A549 (cell line): ENCODE measurements at regions not wholly inside any gene's neighbourhood (a gene's known extent, or its start where the extent isn't known, plus 50 kb on each side); places are given as distances from the start of the nearest gene placed in this dataset.

Experiments used
- ATAC-seq, 2 experiments: fragments of 200-7000 bp in 1 of 2; fragments of >200 bp in 1 of 2; cut with Nextera tagmentation in 1 of 2; cut with Tn5 transposase in 1 of 2; 3 replicates each; pipeline versions ENCODE4 v1.8.0 to v1.9.1; 2018 to 2020; ENCODE audit warnings: mild to moderate bottlenecking in 1 of 2, moderate library complexity in 1 of 2
- CTCF ChIA-PET: fragments of 300-600 bp; sonication (Branson Sonifier 250); formaldehyde crosslinking; extraction: SDS; loops from one replicate; lab custom pipeline; 2021; ENCODE audit warnings: antibody characterized with exemption, inconsistent platforms; lab: Yijun Ruan, JAX
- POLR2A ChIA-PET: fragments of 350-600 bp; formaldehyde crosslinking; extraction: SDS; loops from one replicate; lab custom pipeline; 2021; ENCODE audit warnings: antibody characterized with exemption, inconsistent platforms; lab: Yijun Ruan, JAX
- DNase-seq, 2 experiments: peaks; one replicate each; pipeline versions ENCODE4 v3.0.0 to v3.0.0-alpha.2; 2011 to 2016; ENCODE audit warnings: low read depth in 1 of 2, low spot score in 1 of 2
- FAIRE-seq: peaks from 2 replicates; lab custom pipeline; 2011; peaks lifted over from hg19 to GRCh38; lab: Jason Lieb, UNC
- H3K27ac ChIP-seq, 2 experiments: fragments of >200 bp; sonication (Bioruptor Twin); formaldehyde crosslinking; 3 replicates each; pipeline ENCODE4 v1.5.1; 2016 to 2017
- H3K4me1 ChIP-seq: fragments of >200 bp; sonication (Bioruptor Twin); formaldehyde crosslinking; 3 replicates; pipeline ENCODE4 v1.6.1; 2016
- H3K4me2 ChIP-seq: fragments of >200 bp; sonication (Bioruptor Twin); formaldehyde crosslinking; 3 replicates; pipeline ENCODE4 v1.6.1; 2016
- H3K4me3 ChIP-seq: fragments of >200 bp; sonication (Bioruptor Twin); formaldehyde crosslinking; 3 replicates; pipeline ENCODE4 v1.5.1; 2016
- H3K9me3 ChIP-seq: fragments of >200 bp; sonication (Bioruptor Twin); formaldehyde crosslinking; 3 replicates; pipeline ENCODE4 v1.6.1; 2016
- BHLHE40 ChIP-seq: IDR thresholded peaks from 2 replicates; pipeline ENCODE4 v1.6.1; 2012; ENCODE audit warnings: low read depth, low read length, inconsistent platforms
- CBX8 ChIP-seq: fragments of 200-600 bp; sonication (generic); IDR thresholded peaks from 2 replicates; pipeline ENCODE4 v1.6.1; 2016
- CHD2 ChIP-seq: fragments of 150-350 bp; IDR thresholded peaks from 2 replicates; pipeline ENCODE4 v1.6.1; 2014; ENCODE audit warnings: low read length; ENCODE audit not compliant: partially characterized antibody
- FOXS1 ChIP-seq: fragments of 250-450 bp; sonication (Bioruptor Pico); IDR thresholded peaks from 2 replicates; pipeline ENCODE4 v1.5.0; 2020; ENCODE audit warnings: mild to moderate bottlenecking, moderate library complexity
- GATA3 ChIP-seq: IDR thresholded peaks from 2 replicates; pipeline ENCODE4 v1.6.1; 2012; ENCODE audit warnings: borderline replicate concordance
- JUN ChIP-seq, 2 experiments: fragments of >200 bp; sonication (Bioruptor Twin); formaldehyde crosslinking; IDR thresholded peaks; 2 replicates in 1 of 2; 3 replicates in 1 of 2; pipeline ENCODE4 v1.6.1; 2016 to 2017
- JUNB ChIP-seq: fragments of >200 bp; sonication (Bioruptor Twin); formaldehyde crosslinking; IDR thresholded peaks from 2 replicates; pipeline ENCODE4 v1.6.1; 2016
- MAFK ChIP-seq: fragments of 450-650 bp; IDR thresholded peaks from 2 replicates; pipeline ENCODE4 v1.6.1; 2014; ENCODE audit not compliant: partially characterized antibody
- PHF8 ChIP-seq: fragments of 200-600 bp; sonication (generic); IDR thresholded peaks from 2 replicates; pipeline ENCODE4 v1.6.1; 2016; ENCODE audit warnings: low read depth, mild to moderate bottlenecking, antibody characterized with exemption, moderate library complexity, borderline replicate concordance
- POLR2A ChIP-seq: IDR thresholded peaks from 2 replicates; pipeline ENCODE4 v1.6.1; 2012; ENCODE audit warnings: mild to moderate bottlenecking, low read length
- RCOR1 ChIP-seq: fragments of 150-350 bp; IDR thresholded peaks from 2 replicates; pipeline ENCODE4 v1.6.1; 2014; ENCODE audit warnings: antibody characterized with exemption, low read length, low read depth
- RFX5 ChIP-seq: fragments of 450-650 bp; IDR thresholded peaks from 2 replicates; pipeline ENCODE4 v1.7.1; 2014; ENCODE audit warnings: antibody characterized with exemption, mild to moderate bottlenecking, moderate library complexity
- SMC3 ChIP-seq: fragments of >200 bp; sonication (Bioruptor Twin); formaldehyde crosslinking; IDR thresholded peaks from 3 replicates; pipeline ENCODE4 v1.6.1; 2018; ENCODE audit warnings: inconsistent platforms
- TFCP2L1 ChIP-seq: fragments of 250-450 bp; sonication (Bioruptor Pico); IDR thresholded peaks from 2 replicates; pipeline ENCODE4 v1.5.0; 2021; ENCODE audit warnings: mild to moderate bottlenecking
- WGBS: methylation state at CpG from one replicate; pipeline ENCODE4 v1.1.6; 2017; ENCODE audit errors: missing lambda C conversion rate; 5-methylcytosine and 5-hydroxymethylcytosine counted together
- TF ChIP-seq, protein P1 (sequence below): fragments of >200 bp; sonication (Bioruptor Twin); formaldehyde crosslinking; IDR thresholded peaks from 3 replicates; pipeline ENCODE4 v1.5.1; 2016
- TF ChIP-seq, protein P2 (sequence below): IDR thresholded peaks from 2 replicates; pipeline ENCODE4 v1.6.1; 2012; ENCODE audit warnings: low read depth, borderline replicate concordance
- TF ChIP-seq, protein P3 (sequence below): fragments of >200 bp; sonication (Bioruptor Twin); formaldehyde crosslinking; IDR thresholded peaks from 3 replicates; pipeline ENCODE4 v1.6.1; 2016

DNA sequence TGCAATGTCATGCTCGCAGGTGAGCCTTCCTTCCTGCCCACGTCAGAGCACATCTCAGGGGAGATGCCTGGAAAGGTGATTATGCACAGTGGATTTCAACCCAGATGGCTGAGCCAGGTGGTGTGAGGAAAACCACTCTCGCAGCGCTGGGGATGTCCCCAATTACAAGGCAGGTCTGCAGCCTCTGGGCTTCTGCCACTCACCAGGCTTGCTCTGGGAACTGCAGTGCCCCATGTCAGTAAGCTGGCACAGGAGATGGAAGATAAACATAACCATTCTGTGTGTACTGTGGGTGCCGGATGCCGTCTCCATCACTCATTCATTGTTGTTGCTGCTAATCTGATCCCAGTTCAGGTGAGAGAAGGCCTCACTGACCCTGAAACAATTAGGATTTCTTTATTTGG lies 222.9 kb upstream of the PITRM1 start (continued):
- TF ChIP-seq, protein P1, sequence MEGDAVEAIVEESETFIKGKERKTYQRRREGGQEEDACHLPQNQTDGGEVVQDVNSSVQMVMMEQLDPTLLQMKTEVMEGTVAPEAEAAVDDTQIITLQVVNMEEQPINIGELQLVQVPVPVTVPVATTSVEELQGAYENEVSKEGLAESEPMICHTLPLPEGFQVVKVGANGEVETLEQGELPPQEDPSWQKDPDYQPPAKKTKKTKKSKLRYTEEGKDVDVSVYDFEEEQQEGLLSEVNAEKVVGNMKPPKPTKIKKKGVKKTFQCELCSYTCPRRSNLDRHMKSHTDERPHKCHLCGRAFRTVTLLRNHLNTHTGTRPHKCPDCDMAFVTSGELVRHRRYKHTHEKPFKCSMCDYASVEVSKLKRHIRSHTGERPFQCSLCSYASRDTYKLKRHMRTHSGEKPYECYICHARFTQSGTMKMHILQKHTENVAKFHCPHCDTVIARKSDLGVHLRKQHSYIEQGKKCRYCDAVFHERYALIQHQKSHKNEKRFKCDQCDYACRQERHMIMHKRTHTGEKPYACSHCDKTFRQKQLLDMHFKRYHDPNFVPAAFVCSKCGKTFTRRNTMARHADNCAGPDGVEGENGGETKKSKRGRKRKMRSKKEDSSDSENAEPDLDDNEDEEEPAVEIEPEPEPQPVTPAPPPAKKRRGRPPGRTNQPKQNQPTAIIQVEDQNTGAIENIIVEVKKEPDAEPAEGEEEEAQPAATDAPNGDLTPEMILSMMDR: no peak
- TF ChIP-seq BHLHE40: no peak

DNA sequence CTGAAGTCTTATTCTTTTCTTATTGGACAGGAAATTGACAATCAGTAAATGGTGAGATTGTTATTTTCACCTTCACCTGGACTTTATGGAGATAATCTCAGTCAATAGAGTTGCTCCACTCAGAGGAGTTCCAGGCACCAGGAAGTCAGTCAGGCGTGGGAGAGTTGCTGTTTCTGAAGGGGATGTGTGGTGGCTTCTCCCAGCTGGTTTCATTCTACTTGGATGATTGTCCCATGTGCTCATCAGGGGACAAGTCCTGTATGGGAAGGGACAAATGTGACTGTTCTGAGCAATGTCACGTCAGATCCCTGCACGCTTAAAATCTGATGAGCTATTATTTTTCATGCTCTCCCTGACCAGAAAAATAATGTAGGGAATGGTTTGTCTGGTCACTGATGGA lies 222.5 kb upstream of the PITRM1 start:
- DNase-seq (no peak), FAIRE-seq (no peak), ATAC-seq (no peak)
- TF ChIP-seq RCOR1 (no peak), PHF8 (no peak), TFCP2L1 (CRISPR knock-in tag) (no peak), POLR2A (no peak)
- TF ChIP-seq, protein P2, sequence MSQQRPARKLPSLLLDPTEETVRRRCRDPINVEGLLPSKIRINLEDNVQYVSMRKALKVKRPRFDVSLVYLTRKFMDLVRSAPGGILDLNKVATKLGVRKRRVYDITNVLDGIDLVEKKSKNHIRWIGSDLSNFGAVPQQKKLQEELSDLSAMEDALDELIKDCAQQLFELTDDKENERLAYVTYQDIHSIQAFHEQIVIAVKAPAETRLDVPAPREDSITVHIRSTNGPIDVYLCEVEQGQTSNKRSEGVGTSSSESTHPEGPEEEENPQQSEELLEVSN: no peak
- ChIA-PET POLR2A (no interaction called here), CTCF (interaction anchor here (2.2 kb wide), 1 partner anchor 10 kb away, joined by 7 read pairs; no protein-coding TSS in a partner anchor)
- Histone ChIP-seq H3K4me3 (no peak overlapping the region), H3K4me2 (no peak overlapping the region), H3K9me3 (no peaks in the 10 kb centered on the region; the same call in 2 of the 3 replicates), H3K27ac (no peak overlapping the region), H3K4me1 (peaks cover 7% of the 10 kb centered on the region; the same call in 2 of the 3 replicates)
- WGBS: 87% methylated on average over 3 of the region's 3 CpGs

DNA sequence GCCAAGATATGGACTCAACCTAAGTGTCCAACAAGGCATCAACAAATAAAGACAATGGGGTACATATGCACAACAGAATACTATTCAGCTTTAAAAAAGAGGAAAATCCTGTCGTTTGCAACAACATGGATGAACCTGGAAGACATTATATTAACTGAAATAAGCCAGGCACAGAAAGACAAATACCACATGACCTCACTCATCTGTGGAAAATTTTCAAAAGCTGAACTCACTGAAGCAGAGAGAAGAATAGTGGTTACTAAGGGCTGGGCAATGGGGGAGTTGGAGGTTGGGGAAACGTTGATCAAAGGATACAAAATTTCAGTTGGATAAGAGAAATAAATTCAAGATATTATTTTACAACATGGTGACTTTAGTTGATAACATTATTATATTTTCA lies 221.4 kb upstream of the PITRM1 start:
- 16% methylated on average over 2 of the region's 2 CpGs for WGBS
- Histone ChIP-seq H3K27ac (no peak overlapping the region), H3K4me1 (peaks cover 7% of the 10 kb centered on the region; the same call in 2 of the 3 replicates), H3K4me2 (no peak overlapping the region), H3K4me3 (no peak overlapping the region), H3K9me3 (no peaks in the 10 kb centered on the region; the same call in 2 of the 3 replicates)
- ChIA-PET CTCF (interaction anchor here (2.2 kb wide), 1 partner anchor 9 kb away, joined by 7 read pairs; no protein-coding TSS in a partner anchor), POLR2A (no interaction called here)
- no peak for DNase-seq
- no peak for FAIRE-seq
- no peak for ATAC-seq
- TF ChIP-seq MAFK: no peak

DNA sequence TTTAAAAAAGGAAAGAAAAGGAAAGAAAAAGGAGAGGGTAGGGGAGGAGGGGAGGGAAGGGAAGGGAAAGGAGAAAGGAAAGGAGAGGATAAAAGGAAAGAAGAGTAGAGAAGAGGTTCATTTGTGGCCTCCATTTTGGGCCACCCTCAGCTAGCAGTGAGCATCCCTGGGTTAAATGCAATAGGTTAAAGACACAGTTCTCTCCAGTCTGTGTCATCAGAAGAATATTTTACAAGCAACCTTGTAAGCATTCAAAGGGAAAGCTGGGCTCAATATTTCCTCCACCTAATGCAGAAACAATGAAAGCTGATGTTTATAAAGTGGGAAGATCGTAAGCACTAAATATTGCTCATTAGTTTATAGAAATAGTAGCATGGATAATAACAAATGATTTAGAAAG lies 219.1 kb upstream of the PITRM1 start:
- CTCF ChIA-PET: interaction anchor here (1.0 kb wide), 1 partner anchor 94 kb away, joined by 3 read pairs; no protein-coding TSS in a partner anchor
- H3K4me3 ChIP-seq: no peak overlapping the region
- FAIRE-seq (no peak), ATAC-seq (no peak), DNase-seq (no peak)
- POLR2A ChIA-PET: no interaction called here
- 76% methylated on average over 1 of the region's 1 CpG for WGBS
- H3K4me2 ChIP-seq: no peak overlapping the region
- H3K4me1 ChIP-seq: no peaks in the 10 kb centered on the region
- no peak overlapping the region for H3K27ac ChIP-seq
- H3K9me3 ChIP-seq: no peaks in the 10 kb centered on the region; the same call in 2 of the 3 replicates
- TF ChIP-seq GATA3 (no peak), CBX8 (no peak)

DNA sequence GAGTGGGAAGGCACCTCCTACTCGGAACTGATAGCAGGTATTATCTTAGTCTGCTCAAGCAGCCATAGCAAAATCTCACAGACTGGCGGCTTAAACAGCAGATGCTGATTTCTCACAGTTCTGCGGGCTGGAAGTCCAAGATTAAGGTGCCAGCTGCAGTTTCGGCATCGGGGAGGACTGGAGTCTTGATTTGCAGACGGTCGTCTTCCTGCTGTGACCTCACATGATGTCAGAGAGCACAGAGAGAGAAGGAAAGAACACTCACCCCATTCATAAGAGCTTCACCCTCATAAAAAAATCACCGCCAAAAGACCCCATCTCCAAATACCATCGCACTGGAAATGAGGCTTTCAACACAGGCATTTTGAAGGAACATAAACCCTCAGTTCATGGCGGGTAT lies 216.5 kb upstream of the PITRM1 start:
- DNase-seq (no peak), ATAC-seq (no peak), FAIRE-seq (no peak)
- no peak for TF ChIP-seq RFX5
- no peak for TF ChIP-seq FOXS1 (CRISPR knock-in tag)
- TF ChIP-seq PHF8: no peak
- TF ChIP-seq, protein P3, sequence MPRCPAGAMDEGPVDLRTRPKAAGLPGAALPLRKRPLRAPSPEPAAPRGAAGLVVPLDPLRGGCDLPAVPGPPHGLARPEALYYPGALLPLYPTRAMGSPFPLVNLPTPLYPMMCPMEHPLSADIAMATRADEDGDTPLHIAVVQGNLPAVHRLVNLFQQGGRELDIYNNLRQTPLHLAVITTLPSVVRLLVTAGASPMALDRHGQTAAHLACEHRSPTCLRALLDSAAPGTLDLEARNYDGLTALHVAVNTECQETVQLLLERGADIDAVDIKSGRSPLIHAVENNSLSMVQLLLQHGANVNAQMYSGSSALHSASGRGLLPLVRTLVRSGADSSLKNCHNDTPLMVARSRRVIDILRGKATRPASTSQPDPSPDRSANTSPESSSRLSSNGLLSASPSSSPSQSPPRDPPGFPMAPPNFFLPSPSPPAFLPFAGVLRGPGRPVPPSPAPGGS: no peak
- TF ChIP-seq CHD2: no peak
- no peak for TF ChIP-seq SMC3
- TF ChIP-seq JUN (IDR thresholded peaks at IDR 0.05): no peak
- TF ChIP-seq JUNB: no peak
- ChIA-PET CTCF (interaction anchor here (1.3 kb wide), 1 partner anchor 97 kb away, joined by 4 read pairs; no protein-coding TSS in a partner anchor), POLR2A (no interaction called here)
- Histone ChIP-seq H3K4me1 (no peaks in the 10 kb centered on the region), H3K4me3 (no peak overlapping the region), H3K4me2 (no peak overlapping the region), H3K27ac (no peak overlapping the region), H3K9me3 (peaks cover 6% of the 10 kb centered on the region; the same call in 1 of the 3 replicates)
- 49% methylated on average over 10 of the region's 10 CpGs for WGBS
